PFSK-1 (cell line): ENCODE measurements at regions not wholly inside any gene's neighbourhood (a gene's known extent, or its start where the extent isn't known, plus 50 kb on each side); places are given as distances from the start of the nearest gene placed in this dataset.

ENCODE experiments used
- FOXP2 ChIP-seq: optimal IDR thresholded peaks from 2 replicates; pipeline ENCODE3; 2011; ENCODE audit warnings: borderline replicate concordance, control low read depth, inconsistent platforms; ENCODE audit not compliant: insufficient read depth; ENCODE audit errors: extremely low read length, extremely low read depth
- POLR2AphosphoS5 ChIP-seq: IDR thresholded peaks from 2 replicates; pipeline ENCODE4 v1.6.1; 2012; ENCODE audit warnings: low read depth, mild to moderate bottlenecking, control low read depth, low read length, moderate library complexity
- REST ChIP-seq, 2 experiments: IDR thresholded peaks; 2 replicates each; pipeline versions ENCODE4 v1.6.1 to v1.8.0; 2011 to 2012; ENCODE audit warnings: low read depth in 2 of 2, low read length in 2 of 2, control low read depth in 1 of 2, inconsistent platforms in 1 of 2, mild to moderate bottlenecking in 1 of 2, moderate library complexity in 1 of 2; ENCODE audit not compliant: insufficient read depth in 1 of 2
- SIN3A ChIP-seq: IDR thresholded peaks from 2 replicates; pipeline ENCODE4 v1.6.1; 2012; ENCODE audit warnings: mild to moderate bottlenecking, low read length, moderate library complexity, borderline replicate concordance; ENCODE audit not compliant: insufficient read depth
- TAF1 ChIP-seq: IDR thresholded peaks from 2 replicates; pipeline ENCODE4 v1.6.1; 2012; ENCODE audit warnings: low read length, control low read depth, borderline replicate concordance; ENCODE audit not compliant: insufficient read depth

GRCh38 chr18:2360861-2361260 lies 210.4 kb downstream of the METTL4 start:
- TF ChIP-seq TAF1 (no peak), REST (IDR thresholded peaks at IDR 0.05; ENCODE audit: insufficient read depth in 1 of 2, low read depth in 2 of 2, low read length in 2 of 2) (no peak), SIN3A (no peak), POLR2AphosphoS5 (no peak)

GRCh38 chr18:2368102-2368501 lies 203.2 kb downstream of the METTL4 start:
- TF ChIP-seq SIN3A (no peak), POLR2AphosphoS5 (no peak), FOXP2 (no peak), TAF1 (no peak), REST (IDR thresholded peaks at IDR 0.05; ENCODE audit: insufficient read depth in 1 of 2, low read depth in 2 of 2, low read length in 2 of 2) (no peak)

GRCh38 chr18:2376707-2377106 lies 194.6 kb downstream of the METTL4 start:
- TF ChIP-seq REST (IDR thresholded peaks at IDR 0.05; ENCODE audit: insufficient read depth in 1 of 2, low read depth in 2 of 2, low read length in 2 of 2) (no peak), FOXP2 (no peak), TAF1 (no peak), POLR2AphosphoS5 (no peak), SIN3A (no peak)

DNA sequence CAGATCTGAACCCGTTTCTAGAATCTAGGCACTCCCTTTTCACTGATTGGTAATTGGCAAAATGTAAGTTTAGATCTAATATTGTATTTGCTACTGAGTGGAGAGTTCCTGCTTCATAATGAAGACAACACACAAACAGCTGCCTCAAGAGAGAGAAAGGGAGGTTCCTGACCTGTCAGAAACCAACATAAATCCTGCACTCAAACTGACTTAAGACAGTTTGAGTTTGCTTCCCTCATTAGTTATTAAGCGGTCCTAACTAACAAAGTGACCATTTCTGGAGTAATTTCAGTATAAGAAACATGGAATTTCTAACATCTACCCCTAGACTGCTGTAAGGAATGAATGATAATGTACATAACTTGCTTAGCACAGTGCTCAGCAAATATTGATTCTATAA lies 191.2 kb downstream of the METTL4 start:
- no peak for TF ChIP-seq TAF1
- no peak for TF ChIP-seq SIN3A
- TF ChIP-seq REST (IDR thresholded peaks at IDR 0.05; ENCODE audit: insufficient read depth in 1 of 2, low read depth in 2 of 2, low read length in 2 of 2) = no peak

DNA sequence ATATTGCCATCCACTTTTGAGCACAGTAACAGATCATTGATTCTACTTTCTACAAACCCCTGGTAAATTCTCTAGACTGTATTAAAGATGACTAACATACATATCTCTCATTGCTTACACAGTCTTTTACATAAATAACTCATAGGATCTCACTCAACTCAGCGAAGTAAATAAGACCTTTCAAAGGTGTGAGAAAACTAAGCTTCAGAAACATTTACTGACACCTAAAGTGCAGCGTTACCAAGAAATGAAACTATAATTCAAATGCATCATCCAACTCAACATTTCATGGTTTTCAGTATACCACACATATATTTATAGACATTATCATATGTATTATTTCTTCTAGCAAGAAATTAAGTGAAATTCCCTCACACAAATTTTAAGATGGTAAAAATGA lies 189.8 kb downstream of the METTL4 start:
- TF ChIP-seq FOXP2 = no peak
- no peak for TF ChIP-seq REST (IDR thresholded peaks at IDR 0.05; ENCODE audit: insufficient read depth in 1 of 2, low read depth in 2 of 2, low read length in 2 of 2)
- TF ChIP-seq TAF1 = no peak
- TF ChIP-seq SIN3A = no peak
- no peak for TF ChIP-seq POLR2AphosphoS5
